NCI-H2227 (cell line): ENCODE measurements at regions not wholly inside any gene's neighbourhood (a gene's known extent, or its start where the extent isn't known, plus 50 kb on each side); places are given as distances from the start of the nearest gene placed in this dataset.

Source experiments
- DNase-seq: peaks from one replicate; lab custom pipeline; 2025; ENCODE audit not compliant: unreplicated experiment; lab: John Stamatoyannopoulos, UW

DNA sequence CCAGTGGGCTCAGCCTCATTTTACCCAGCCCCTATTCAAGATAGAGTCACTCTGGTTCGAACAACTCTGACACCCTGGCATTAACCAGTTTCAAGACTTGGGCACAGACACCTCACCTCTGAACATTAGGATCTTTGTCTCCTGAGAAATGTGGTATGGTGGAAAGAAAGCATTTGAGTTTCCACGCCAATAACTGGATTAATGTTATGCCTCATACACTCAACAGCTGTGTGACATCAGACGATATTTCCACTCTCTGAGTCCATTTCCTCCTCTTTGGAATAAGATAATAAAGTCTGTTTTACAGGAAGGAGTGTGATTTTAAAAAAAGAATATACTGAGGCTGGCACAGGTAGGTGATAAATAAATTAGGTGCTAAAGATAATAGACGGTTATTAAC, 121.3 kb upstream of the CHL1 start:
- DNase-seq, result no peak

DNA sequence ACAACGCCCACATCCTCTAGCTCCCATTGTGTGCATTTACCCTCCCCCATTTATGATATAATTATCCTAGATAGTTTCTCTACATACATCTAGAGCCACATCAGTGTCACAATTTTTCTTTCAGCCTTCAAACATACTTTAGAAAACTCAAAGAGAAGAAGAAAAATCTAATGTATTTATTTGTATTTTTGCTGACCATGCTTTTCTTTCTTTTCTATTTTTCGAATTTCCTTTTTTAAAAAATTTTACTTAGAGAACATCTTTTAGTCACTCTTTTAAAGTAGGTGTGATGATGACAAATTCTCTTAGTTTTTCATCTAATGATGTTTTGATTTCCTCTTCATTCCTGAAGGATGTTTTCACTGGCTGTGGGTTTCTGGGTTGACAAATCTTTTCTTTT, 117.0 kb upstream of the CHL1 start:
- no peak for DNase-seq

DNA sequence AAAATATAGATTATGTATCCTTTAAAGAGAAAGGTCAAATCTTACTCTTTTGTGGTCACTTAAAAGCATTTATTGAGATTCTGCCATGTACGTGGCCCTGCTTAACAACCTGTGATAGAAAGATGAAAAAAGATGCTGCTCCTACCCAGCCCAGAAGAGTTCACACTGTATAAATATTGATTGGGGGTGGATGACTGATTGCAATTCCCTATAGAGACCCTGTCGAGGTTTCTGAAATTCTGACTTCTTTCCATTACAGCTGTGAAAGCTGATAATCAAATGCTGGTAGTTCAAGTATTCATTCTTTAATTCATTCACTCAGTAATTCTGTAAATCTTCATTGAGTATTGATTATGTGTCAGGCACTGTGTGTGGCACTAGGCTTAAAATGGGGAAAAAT, 114.1 kb upstream of the CHL1 start:
- DNase-seq, result no peak

DNA sequence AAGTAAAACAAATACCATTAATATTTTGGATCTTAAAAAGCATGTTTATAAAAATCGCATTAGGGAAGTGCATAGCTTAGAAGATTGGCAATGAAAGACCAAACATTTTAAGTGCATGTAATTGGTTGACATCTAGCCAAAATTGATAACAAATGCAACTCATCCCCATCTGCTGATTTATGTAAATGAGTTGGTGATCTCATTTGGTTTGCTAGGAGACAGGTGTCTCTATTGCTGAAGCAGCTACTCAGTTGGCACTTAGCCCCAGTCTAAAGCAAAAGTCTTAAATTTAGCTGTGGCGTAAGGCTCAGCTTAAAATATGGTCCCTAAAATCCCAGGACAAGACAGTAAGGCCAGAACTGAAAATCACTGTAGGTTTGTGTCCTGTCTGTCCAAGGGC, 113.5 kb upstream of the CHL1 start:
- DNase-seq, result no peak

DNA sequence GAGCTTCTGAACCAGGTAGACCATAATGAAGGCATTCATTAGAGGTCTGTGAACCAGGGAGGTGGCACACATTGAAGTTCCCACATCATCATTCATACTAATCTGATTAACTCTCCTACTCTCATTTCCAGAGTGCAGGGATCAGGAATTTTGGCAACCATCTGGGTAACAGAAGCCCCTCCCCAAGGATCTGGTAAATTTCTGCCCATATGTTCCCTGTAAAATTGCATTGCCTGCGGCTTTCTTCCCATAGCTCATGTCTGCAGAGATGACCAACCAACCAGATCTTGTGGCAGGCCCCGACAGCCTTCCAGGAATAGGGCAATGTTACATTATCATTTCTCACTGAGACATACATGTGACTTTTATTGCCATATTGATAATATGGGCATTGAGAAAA, 111.4 kb upstream of the CHL1 start:
- DNase-seq, result no peak

DNA sequence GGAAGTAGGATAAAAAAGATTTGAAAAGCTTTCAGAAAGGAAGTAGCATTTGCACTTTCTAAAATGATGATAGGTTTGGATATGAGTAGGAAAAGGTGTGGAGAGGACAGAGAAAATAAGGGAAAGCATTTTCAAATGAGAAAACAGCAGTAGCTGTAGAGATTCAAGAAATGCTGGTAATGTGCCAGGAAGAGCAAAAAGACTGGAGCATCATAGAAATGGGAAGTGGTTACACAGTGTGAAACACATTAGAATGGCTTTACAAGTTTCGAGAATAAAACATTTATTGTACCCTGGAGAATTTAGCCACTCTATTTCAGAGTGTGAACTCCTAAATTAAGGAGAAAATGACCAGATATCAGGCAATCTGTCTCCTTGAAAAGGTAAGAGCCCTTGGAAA, 108.3 kb upstream of the CHL1 start:
- no peak for DNase-seq

DNA sequence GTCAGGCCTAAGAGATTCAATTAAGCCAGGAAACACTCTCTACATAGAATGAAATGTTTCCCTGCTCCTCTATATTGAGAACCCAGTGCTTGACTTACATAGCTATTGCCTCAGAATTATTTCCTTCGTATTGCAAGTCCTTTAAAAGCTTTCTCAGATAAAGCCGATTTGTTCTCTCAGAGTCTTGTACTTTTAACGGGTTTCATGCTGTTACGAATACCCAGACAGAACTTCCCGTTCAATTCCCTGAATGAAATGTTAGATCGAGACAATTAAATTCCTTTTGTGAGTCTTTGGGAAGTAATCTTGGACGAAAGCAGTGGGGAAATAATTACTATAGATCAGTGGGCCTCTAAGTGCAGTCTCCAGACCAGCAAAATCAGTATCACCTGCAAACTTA, 102.8 kb upstream of the CHL1 start:
- no peak for DNase-seq

DNA sequence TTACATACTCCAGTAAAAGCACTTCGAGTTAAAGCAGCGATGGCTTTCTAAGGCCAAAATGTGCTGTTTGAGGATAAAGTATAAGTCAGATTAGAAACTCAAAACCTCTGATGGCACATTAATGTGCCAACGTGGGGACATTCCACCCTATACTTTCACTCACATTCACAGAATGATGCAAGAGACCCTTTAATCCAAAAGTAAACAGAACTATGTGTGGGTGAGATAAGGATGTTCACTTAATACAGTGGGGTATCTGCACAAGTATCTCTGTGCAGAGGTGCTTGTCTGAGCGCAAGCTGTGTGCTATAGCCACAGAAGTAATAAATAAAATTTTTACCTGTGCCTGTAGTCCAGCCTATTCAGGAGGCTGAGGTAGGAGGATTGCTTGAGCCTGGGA, 100.3 kb upstream of the CHL1 start:
- no peak for DNase-seq

DNA sequence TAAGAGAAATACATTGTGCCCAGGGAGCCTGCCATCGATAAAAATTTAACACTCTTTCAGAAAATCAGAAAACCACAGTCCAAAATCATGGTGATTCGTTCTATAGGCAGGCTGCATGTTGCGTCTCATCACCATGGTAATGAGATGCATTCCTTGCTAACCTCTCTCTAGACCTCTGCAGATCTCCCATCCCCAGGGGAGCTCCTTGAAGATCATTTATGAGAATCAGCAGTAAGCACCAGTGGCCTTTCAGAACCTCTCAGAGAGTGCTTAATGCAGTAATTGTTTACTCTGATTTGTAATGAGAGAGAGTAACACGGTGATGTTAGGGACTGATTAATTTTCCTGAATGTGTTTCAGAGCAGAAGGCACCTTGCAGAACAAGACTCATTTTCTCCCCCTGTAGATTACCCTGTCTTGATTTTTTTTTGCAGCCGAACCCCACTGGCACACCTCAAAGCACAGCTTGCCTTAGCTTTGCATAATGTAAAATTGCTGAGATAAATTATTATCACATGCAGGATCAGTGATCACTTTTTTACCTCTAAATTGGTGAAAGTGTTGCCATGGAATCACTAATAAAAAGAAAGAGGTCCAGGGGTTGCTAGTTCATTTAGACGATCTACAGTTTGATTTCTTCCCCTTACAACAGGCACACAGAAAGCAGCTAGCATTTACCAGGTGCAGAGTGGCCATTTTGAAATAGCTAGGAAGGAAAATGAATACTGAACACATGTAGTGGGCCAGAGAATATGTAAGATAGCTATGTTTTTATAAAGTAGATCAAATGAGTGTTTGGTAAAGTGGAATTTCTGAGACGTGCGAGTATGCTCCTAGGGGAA, 98.9 kb upstream of the CHL1 start:
- DNase-seq, result peak; percentile 54

DNA sequence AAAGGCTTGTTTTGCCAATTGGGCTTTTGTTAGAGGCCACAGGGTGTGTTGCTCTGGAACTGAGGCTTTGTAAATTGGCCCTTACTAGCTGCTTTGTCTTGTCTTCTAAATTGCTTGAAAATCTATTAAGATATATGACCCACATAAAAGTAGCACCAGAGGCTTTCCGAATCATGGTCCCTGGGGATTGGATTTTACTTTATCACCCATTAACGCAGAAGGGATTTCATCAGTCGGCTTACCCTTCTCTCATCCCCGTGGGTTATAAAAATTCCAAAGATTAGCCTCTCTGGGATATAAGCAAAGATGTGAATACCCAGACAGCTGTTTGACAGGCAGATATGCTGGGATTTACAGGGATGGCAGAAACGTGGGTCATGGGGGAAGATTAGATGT, 98.3 kb upstream of the CHL1 start:
- no peak for DNase-seq

DNA sequence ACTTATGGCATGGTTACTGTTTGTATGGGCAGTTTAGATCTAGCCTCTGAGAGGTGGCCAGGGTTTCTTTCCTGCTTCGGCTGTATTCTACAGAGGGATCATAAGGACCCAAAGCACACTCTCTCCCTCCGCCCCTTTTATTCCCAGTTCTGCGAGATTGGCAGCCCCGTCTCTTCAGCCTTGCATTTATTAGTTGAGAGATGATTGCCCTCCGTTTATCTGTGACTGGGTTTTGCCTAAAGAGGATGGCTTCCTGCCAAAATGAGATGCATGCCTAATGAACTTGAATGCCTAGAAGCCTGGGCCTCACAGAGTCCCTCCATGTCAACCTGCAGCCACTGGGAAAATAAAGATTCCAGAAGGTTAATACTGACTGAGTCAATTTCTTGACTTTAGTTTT, 97.1 kb upstream of the CHL1 start:
- DNase-seq, result peak; percentile 61

DNA sequence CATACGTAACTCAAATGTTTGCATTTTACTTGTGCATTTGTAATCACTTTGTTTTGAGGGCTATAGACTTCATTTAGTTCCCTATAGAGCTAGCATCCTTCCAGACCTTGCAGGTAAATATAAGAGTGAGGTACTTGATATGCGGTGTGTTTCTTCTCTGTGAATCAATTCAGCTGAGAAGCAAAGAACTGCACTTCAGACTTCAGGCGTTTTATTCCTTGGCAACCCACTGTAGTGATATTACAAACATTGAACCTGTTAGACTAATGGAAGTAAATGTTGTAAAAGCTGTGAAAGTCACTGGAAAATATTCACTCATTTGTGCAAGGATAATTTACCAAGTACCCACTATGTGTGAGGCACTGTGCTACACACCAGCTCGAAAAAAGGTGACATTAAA, 94.1 kb upstream of the CHL1 start:
- no peak for DNase-seq

DNA sequence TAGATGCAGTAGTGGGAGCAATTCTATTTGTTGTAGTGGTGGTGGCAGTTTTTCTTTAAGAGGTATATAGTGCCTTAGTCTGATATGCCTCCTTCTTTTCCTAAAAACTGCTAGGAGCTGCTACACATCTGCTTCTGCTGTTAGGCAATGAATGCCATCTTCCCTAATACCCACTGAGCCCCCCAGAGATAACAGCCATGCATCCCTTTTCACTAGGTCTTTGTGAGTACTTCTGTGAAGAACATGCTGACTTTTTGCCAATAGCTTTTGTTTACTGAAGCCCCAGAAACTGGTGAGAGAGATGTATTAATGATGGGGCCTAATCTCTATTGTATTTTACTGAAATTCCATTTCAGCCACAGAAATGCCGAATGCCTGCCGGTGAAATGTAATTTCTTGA, 92.6 kb upstream of the CHL1 start:
- no peak for DNase-seq

DNA sequence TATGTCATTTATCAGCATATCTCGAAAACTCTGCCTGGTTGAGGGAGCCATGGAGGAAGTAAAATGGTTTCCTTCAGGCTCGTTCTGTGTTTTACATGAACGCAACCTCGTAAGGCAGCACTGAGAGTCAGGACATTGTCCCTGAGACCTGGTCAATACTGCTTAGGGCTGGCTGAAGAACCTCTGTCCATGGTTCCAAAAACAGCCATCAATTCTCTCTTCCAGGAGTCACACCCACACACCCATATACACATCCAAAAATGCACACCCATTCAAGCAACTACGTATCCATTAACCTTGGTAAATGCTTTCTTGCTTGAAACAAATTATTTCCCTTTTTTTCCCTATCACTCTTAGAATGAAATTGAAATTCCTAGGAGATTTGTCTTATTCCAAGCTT, 91.0 kb upstream of the CHL1 start:
- no peak for DNase-seq

DNA sequence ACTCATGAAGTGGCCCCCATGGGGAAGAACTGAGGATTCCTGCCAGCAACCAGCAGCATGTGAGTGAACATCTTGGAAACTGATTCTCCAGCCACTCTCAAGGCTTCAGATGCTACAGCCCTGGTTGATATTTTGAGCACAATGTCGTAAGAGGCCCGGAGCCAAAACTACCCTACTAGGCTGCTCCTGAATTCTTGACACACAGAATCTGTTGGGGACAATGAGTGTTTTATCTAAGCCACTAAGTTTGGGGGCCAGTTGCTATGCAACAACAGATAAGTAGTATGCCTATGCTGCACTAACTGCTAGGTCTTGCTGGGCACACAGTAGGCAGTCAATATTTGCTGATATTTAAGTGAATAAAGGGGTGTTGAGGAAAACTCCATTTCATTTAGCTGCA, 89.9 kb upstream of the CHL1 start:
- DNase-seq, result no peak

DNA sequence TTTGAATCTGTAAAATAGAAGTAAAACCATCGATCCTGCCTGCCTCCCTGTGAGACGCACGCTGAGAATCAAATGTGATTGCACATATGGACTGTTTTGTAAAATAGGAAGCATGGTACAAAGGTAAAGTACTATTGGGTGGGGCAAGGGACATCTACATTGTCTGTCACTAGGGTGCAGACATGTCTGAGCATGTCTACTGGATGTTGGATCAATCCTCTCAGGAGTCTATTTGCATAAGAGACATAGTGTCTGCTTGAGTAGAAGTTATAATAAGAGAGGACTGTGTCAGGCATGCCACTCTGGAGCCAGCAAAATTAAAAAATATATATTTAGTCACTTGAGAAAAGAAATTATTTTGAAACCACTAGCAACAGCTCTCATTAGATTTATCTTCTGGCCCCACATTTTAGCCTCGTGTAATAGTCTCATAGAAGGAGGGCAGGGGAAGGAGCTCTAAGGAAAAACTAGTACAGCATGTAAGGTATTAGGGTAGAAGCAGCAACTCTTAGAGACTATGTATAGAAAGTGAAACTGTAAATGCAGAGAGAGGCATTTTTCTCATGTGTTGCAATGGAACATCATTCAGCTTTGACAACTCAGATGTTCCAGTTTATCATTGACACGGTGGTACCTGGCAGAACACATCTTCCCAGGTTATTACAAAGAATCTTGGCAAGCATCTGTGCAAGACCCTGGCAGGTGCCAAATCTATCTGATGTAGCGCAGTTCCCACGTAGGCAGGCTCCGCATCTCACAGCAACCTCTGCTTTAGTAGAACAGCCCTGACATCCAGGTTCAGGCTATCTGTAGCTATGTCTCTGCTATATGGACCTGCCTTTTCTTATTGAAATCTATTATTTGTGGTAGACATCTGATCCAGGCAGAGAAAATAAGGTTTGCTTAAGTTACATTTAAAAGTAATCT, 85.2 kb upstream of the CHL1 start:
- peak; percentile 37 for DNase-seq

DNA sequence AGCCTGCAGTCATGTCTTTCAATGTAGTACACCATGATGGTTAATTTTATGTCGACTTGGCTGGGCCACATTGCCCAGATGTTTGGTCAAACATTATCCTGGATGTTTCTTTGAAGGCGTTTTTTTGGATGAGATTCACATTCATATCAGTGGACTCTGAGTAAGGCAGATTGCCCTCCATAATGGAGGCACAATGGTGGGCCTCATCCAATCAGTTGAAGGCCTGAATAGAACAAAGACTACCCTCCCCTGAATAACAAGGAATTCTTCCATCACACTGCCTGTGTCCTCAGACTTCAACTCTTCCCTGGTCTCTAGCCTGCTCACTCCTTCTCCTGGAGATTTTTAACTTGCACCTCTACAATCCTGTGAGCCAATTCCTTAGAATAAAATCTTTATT, 83.8 kb upstream of the CHL1 start:
- no peak for DNase-seq

DNA sequence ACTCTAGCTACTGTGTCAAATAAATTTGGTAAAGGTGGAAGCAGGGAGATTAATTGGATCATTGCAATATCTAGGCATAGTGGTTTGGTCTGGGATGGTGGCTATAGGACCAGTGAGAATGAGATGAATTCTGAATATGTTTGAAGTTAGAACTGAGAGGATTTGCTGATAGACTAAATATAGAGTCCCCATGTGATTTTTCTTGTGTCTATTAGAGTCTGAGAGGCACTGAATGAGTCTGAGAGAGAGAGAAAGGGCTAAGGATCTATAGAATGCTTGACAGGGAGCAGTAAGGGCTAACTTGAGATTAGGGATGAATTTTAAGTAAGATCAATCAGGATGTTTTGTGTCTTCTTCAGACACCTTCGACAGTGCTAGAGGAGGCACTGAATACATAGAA, 77.9 kb upstream of the CHL1 start:
- no peak for DNase-seq

DNA sequence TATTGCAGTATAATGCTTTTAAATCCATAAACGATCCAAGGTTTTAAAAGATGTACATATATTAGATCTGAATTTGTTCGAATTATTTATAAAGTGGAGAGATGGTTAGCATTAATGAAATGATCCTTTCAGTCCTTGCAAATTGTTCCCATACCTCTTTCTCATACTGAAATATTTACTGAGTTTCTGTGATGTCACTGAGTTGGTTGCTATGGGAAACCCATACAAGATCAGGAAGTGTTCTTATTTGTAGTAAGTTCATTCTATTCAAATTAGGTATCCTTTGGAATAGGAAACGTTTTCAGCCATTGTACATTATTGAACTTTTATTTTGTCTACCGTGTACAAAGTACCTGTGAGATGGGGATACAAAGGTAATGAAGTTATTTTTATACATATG, 73.2 kb upstream of the CHL1 start:
- no peak for DNase-seq

DNA sequence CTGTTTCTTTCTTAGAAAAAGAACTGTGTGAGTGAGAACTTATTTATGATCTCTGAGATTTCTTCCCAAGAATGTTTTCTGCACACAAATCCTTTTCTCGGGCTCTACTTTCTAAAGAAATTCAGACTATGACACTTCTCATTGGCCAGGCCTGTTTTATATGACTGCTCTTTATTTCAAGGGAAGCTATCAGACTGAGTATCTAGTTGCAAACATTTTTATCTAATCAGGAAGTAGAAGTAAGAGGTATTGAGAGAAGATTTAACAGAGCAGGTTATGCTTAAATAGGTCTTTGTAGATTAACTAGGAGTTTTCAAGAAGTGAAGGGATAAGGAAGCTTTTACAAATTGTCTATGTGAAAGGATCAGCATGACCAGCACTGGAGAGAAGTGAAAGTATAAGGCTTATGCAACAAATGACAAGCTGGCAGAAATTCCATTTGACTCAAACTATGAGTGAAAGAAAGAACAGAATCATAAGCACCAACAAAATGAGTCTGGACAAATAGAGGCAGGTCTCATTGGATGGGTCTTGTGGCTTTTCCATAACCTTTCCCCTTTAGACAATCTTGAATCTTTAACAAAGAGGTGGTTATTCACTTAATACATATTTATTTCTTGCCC, 71.9 kb upstream of the CHL1 start:
- no peak for DNase-seq

DNA sequence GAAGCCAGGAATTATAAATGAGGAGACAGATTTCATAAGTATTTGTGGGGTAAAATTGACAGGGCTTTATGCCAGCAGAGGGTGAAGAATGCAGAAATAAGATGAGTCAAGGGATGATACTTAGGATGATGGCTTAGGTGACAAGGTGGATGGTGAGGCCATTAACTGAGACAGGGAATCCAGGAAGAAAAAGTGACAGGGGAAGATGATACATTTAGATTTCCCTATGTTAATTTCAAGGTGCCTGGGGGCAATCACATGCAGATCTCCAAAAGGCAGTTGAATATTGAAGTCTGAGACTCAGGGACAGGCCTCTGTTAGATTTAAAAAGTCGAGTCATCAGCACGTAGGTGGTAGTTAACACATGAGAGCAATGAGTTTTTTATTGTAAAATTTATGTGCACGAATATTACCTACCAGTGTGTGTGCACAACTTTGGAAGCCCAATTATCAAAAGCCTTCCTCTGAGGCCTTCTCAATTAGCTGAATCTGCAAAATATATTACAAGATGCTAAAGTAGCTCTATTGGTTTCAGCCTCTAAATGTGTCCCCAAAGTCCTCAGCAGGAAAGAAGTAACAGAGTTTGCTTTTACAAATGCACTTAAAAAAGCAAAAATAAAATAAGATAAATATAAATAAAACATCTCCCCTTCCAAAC, 67.9 kb upstream of the CHL1 start:
- no peak for DNase-seq
